Neural progenitor cell (in vitro differentiated cells): ENCODE measurements at regions not wholly inside any gene's neighbourhood (a gene's known extent, or its start where the extent isn't known, plus 50 kb on each side); places are given as distances from the start of the nearest gene placed in this dataset.

Experiments used
- CTCF ChIP-seq: fragments of 200-600 bp; sonication (generic); IDR thresholded peaks from 2 replicates; pipeline ENCODE4 v1.5.1; 2017; ENCODE audit warnings: antibody characterized with exemption, mild to moderate bottlenecking
- EZH2phosphoT487 ChIP-seq: fragments of 200-600 bp; sonication (generic); IDR thresholded peaks from 2 replicates; pipeline ENCODE4 v1.6.1; 2017; ENCODE audit warnings: antibody characterized with exemption

DNA sequence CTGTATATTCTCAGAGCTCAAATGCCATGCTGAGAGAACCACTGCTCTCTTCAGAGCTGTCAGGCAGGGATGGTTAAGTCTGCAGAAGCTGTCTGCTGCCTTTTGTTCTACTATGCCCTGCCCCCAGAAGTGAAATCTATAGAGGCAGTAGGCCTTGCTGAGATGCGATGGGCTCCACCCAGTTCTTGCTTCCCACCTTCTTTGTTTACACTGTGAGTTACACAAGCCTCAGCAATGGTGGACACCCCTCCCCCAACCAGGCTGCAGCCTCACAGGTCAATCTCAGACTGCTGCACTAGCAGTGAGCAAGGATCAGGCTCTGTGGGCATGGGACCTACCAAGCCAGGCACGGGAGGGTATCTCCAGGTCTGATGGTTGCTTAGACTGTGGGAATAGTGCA lies 271.6 kb downstream of the CENPC start:
- TF ChIP-seq CTCF (no peak), EZH2phosphoT487 (no peak)
